ENCODE measurements at regions not wholly inside any gene's neighbourhood (a gene's known extent, or its start where the extent isn't known, plus 50 kb on each side); places are given as distances from the start of the nearest gene placed in this dataset.
A peak's percentile ranks its signal among the peaks of the same experiment; 100 is the strongest.

- no peak for DNase-seq (ENCODE audit: low read depth in 2 of 2)
- TF ChIP-seq, protein P1, sequence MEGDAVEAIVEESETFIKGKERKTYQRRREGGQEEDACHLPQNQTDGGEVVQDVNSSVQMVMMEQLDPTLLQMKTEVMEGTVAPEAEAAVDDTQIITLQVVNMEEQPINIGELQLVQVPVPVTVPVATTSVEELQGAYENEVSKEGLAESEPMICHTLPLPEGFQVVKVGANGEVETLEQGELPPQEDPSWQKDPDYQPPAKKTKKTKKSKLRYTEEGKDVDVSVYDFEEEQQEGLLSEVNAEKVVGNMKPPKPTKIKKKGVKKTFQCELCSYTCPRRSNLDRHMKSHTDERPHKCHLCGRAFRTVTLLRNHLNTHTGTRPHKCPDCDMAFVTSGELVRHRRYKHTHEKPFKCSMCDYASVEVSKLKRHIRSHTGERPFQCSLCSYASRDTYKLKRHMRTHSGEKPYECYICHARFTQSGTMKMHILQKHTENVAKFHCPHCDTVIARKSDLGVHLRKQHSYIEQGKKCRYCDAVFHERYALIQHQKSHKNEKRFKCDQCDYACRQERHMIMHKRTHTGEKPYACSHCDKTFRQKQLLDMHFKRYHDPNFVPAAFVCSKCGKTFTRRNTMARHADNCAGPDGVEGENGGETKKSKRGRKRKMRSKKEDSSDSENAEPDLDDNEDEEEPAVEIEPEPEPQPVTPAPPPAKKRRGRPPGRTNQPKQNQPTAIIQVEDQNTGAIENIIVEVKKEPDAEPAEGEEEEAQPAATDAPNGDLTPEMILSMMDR (IDR thresholded peaks at IDR 0.05; ENCODE audit: low read depth, low read length): no peak
- H3K4me3 ChIP-seq (replicated peaks in 1 of 2; ENCODE audit: low read depth in 2 of 2, low read length in 2 of 2): no peak overlapping the region
These were observed 223.7 kb downstream of the CXCL12 start for GRCh38 chr10:44161184-44161583.

DNA sequence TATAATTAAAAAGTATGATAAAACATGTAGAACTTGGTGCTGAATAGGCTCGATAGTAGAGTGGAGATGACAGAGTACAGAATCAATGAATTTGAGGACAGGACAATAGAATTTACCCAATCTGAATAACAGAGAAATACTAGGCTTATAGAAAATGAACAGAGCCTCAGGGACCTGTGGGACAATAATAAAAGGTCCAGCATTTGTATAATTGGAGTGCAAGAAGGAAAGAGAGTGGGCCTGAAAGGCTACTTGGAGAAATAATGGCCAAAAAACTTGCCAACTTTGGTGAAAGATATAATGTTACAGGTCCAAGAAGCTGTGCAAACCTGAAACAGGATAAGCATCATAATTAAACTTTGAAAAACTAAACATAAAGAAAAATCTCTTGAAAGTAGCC is 227.3 kb downstream of the CXCL12 start:
- TF ChIP-seq, protein P1 (IDR thresholded peaks at IDR 0.05; ENCODE audit: low read depth, low read length): no peak
- H3K4me3 ChIP-seq (replicated peaks in 1 of 2; ENCODE audit: low read depth in 2 of 2, low read length in 2 of 2): no peak overlapping the region
- DNase-seq (ENCODE audit: low read depth in 2 of 2): no peak

DNA sequence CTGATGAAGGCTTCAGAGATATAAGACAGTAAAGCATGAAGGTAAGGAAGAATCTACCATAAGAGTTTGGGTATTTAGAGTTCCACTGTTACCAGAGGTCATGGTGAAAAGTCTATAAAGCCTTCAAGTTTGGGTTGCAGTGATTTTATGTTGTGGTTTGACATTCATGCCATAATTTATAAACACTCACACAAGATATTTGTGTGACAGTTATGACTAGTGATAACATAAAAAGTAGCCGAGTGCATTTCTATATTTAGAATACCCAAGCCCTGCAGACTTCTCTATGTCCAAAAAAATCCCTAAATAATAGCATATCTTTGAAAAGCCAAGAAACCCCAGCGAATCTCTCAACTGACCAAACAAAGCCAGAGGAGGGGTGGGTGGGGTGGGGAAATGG is 229.9 kb downstream of the CXCL12 start:
- no peak for DNase-seq (ENCODE audit: low read depth in 2 of 2)

DNA sequence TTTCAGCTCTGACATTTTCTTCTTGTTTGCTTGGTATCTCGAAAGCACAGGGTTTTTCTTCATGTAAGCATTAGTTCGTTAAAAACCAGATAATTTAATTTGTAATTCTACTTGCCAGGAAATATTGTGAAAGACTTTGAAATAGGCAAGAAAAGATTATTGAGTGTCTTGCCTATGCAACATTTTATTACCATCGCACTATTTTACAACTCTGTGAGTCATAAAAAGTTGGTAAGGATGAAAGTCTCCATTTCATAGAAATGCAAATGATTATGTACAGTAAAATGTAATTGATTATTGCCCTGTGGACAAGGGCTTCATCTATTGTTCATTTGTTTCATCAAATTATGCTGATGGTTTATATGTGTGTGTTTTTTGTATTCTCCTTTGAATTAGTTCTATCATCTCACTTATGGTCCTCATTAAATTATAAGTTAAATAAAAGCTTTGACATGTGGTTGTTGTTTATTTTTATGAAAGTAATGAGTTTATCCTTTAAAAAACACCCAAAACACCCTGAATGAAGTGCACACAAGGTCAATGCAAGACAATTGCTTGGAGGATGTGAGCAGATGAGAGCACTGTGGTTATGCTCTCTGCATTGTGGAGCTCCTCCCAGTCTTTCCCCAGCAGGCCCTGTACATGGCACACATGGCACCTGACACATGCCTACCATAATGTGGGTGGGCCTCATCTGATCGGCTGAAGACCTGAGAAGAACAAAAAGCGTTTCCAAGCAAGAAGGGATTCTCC is 230.8 kb downstream of the CXCL12 start:
- no peak overlapping the region for H3K4me3 ChIP-seq (replicated peaks in 1 of 2; ENCODE audit: low read depth in 2 of 2, low read length in 2 of 2)
- no peak for DNase-seq (ENCODE audit: low read depth in 2 of 2)
- TF ChIP-seq, protein P1 (IDR thresholded peaks at IDR 0.05; ENCODE audit: low read depth, low read length): no peak

More for the DNA sequence above, 229.9 kb downstream of the CXCL12 start:
- no peak overlapping the region for H3K4me3 ChIP-seq (replicated peaks in 1 of 2; ENCODE audit: low read depth in 2 of 2, low read length in 2 of 2)
- TF ChIP-seq, protein P1 (IDR thresholded peaks at IDR 0.05; ENCODE audit: low read depth, low read length): no peak

- DNase-seq (ENCODE audit: low read depth in 2 of 2): no peak
- TF ChIP-seq, protein P1 (IDR thresholded peaks at IDR 0.05; ENCODE audit: low read depth, low read length): no peak
These were observed 241.3 kb downstream of the CXCL12 start for GRCh38 chr10:44143556-44143955.

DNA sequence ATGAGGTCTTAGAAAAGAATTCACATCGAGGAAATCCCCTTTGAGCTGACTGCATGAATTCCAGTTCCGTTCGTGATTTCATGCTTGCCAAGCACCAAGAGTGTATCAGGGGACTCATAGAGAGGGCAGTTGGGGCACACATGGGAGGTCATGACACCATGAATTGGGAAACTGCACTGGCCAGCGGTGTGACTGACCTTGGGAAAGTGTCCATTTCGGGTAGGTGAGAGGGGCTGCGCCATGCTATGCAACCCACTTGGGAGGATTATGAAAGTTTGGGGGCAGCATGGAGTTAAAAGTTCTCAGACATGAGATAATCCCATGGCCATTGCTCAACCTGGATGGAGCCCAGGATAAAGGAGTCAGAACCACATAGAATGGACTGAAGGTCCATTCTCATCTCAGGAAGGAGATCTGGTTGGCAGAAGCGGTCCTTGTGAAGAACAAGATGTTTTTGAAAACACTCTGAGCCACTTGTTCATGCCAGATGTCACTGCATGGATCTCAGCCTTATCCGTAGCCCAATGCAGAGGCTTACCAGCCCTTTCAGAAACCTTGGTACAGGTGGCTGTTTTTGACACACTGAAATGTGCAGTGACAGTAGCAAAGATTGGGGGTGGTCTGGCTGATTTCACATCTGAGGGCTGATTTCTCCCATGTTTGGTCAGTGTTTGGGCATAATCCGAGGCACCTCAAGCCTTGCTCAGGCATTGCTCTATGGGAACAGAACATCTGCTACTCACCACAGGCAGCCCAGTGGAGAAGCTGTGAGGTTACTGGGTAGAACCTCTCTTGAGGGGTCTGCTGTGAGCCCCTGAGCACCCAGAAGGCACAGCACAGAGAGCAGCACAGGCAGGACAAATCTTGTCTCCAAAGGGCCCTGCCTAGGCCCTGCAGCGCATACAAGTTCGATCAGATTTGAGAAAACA is 252.3 kb downstream of the CXCL12 start:
- TF ChIP-seq, protein P1 (IDR thresholded peaks at IDR 0.05; ENCODE audit: low read depth, low read length): no peak
- peak in 1 of 2 donors; percentile 70 for DNase-seq (ENCODE audit: low read depth in 2 of 2)
- H3K4me3 ChIP-seq (replicated peaks in 1 of 2; ENCODE audit: low read depth in 2 of 2, low read length in 2 of 2): no peak overlapping the region

More at GRCh38 chr10:44143556-44143955, 241.3 kb downstream of the CXCL12 start:
- H3K4me3 ChIP-seq (replicated peaks in 1 of 2; ENCODE audit: low read depth in 2 of 2, low read length in 2 of 2): no peak overlapping the region

Measured in cardiac fibroblast (primary cell).